ENCODE measurements at regions not wholly inside any gene's neighbourhood (a gene's known extent, or its start where the extent isn't known, plus 50 kb on each side); places are given as distances from the start of the nearest gene placed in this dataset.

DNA sequence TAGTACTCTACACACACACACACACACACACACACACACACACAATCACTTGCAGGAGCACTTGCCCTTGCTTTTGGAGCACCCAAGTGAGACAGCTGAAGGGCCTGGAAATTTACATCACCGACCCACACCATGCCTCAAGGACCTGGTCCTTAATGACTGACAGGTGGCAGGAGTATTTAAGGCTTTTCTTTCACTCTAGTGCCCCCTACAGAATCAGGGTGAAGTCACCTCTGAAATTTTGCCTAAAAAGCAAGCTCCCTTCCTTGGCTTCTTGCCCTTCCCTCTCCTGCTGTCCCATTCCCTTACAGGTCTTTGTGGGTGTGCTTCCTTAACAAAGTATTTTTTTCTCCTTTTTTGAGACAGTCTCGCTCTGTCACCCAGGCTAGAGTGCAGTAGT, 353.5 kb upstream of the IRAK1BP1 start:
- Histone ChIP-seq H3K27me3 (ENCODE audit: control insufficient read depth in 2 of 2, insufficient read depth in 2 of 2, low read length in 2 of 2) (no peaks in the 10 kb centered on the region), H3K36me3 (ENCODE audit: control insufficient read depth, insufficient read depth, low read length) (no peaks in the 10 kb centered on the region), H3K4me3 (no peak overlapping the region), H2AFZ (ENCODE audit: low read depth, low read length) (no peak overlapping the region), H3K9me1 (ENCODE audit: control insufficient read depth, insufficient read depth, low read length) (no peaks in the 10 kb centered on the region), H3K27ac (ENCODE audit: extremely low read depth, low read depth, low read length) (no peak overlapping the region), H3K4me1 (replicated peaks in 1 of 2; ENCODE audit: control insufficient read depth in 2 of 2, insufficient read depth in 2 of 2, low read length in 2 of 2) (no peaks in the 10 kb centered on the region), H3K9ac (ENCODE audit: insufficient read depth in 1 of 2, low read depth in 2 of 2, low read length in 2 of 2) (no peak overlapping the region), H3K4me2 (ENCODE audit: insufficient read depth, low read length) (no peak overlapping the region), H4K20me1 (replicated peaks; ENCODE audit: control insufficient read depth, insufficient read depth, low read length) (no peaks in the 10 kb centered on the region), H3K79me2 (ENCODE audit: control insufficient read depth, insufficient read depth, low read length) (no peaks in the 10 kb centered on the region), H3K9me3 (replicated peaks; ENCODE audit: control insufficient read depth, insufficient read depth, low read depth, low read length) (no peaks in the 10 kb centered on the region)
- BruUV-seq (replicated peaks): no TSS peak
- intact Hi-C loops (cut with micrococcal nuclease): no loop called here
- TF ChIP-seq NFIC (IDR thresholded peaks at IDR 0.05) (peak; percentile 62; the same call in 1 of the 2 replicates), YY1 (IDR thresholded peaks at IDR 0.05; ENCODE audit: borderline replicate concordance in 1 of 3, control insufficient read depth in 1 of 3, extremely low read depth in 1 of 3, insufficient read depth in 3 of 3, insufficient read length in 1 of 3, insufficient replicate concordance in 2 of 3, low read depth in 1 of 3, low read length in 2 of 3) (no peak)
- 0% methylated on average over 2 of the region's 2 CpGs for WGBS (ENCODE audit: insufficient coverage, low coverage, missing lambda C conversion rate)
- DNase-seq (ENCODE audit: extremely low read depth in 1 of 4, low spot score in 3 of 4) (peak in 1 of 4 experiments; percentile 0), FAIRE-seq (no peak), ATAC-seq (no peak)
- POLR2A ChIA-PET: no interaction called here
- CTCF ChIA-PET (ENCODE audit: low intra/inter-chr PET ratio): no interaction called here
- in situ Hi-C loops (cut with MboI): no loop called here

DNA sequence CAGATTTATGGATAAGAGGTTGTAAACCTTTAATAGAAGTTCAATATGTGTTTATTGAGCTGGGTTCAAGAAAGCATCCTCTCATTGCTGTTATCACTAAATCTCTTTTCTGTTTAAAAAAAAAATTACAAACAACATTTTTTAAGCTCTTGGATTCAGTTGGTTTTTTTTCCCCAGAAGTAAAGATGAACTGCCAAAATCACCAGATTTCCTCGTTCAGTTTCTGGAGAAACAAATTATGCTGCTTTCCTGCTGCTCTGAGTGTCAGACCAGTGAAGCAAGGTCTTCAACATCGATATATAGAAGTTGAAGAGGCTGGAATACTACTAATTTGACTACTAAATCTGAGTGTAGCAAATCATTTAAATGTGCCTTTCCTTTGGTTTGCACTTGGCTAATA, 352.1 kb upstream of the IRAK1BP1 start:
- ChIA-PET CTCF (ENCODE audit: low intra/inter-chr PET ratio) (no interaction called here), POLR2A (no interaction called here)
- Histone ChIP-seq H3K9me3 (replicated peaks; ENCODE audit: control insufficient read depth, insufficient read depth, low read depth, low read length) (no peaks in the 10 kb centered on the region), H4K20me1 (replicated peaks; ENCODE audit: control insufficient read depth, insufficient read depth, low read length) (no peaks in the 10 kb centered on the region), H3K4me1 (replicated peaks in 1 of 2; ENCODE audit: control insufficient read depth in 2 of 2, insufficient read depth in 2 of 2, low read length in 2 of 2) (no peaks in the 10 kb centered on the region), H2AFZ (ENCODE audit: low read depth, low read length) (no peak overlapping the region), H3K4me3 (no peak overlapping the region), H3K36me3 (ENCODE audit: control insufficient read depth, insufficient read depth, low read length) (no peaks in the 10 kb centered on the region), H3K79me2 (ENCODE audit: control insufficient read depth, insufficient read depth, low read length) (no peaks in the 10 kb centered on the region), H3K4me2 (ENCODE audit: insufficient read depth, low read length) (no peak overlapping the region), H3K27me3 (ENCODE audit: control insufficient read depth in 2 of 2, insufficient read depth in 2 of 2, low read length in 2 of 2) (no peaks in the 10 kb centered on the region), H3K9ac (ENCODE audit: insufficient read depth in 1 of 2, low read depth in 2 of 2, low read length in 2 of 2) (no peak overlapping the region), H3K9me1 (ENCODE audit: control insufficient read depth, insufficient read depth, low read length) (no peaks in the 10 kb centered on the region), H3K27ac (ENCODE audit: extremely low read depth, low read depth, low read length) (no peak overlapping the region)
- no TSS peak for BruUV-seq (replicated peaks)
- intact Hi-C loops (cut with micrococcal nuclease): no loop called here
- WGBS (ENCODE audit: insufficient coverage, low coverage, missing lambda C conversion rate): 0% methylated on average over 2 of the region's 2 CpGs
- DNase-seq (ENCODE audit: extremely low read depth in 1 of 4, low spot score in 3 of 4): no peak
- no peak for FAIRE-seq
- in situ Hi-C loops (cut with MboI): no loop called here
- no peak for ATAC-seq
- TF ChIP-seq NFE2 (IDR thresholded peaks at IDR 0.05; ENCODE audit: low read depth) (no peak), PHF20 (IDR thresholded peaks at IDR 0.05; ENCODE audit: partially characterized antibody) (no peak), RBM22 (IDR thresholded peaks at IDR 0.05; ENCODE audit: low read depth, low read length, poor library complexity, severe bottlenecking) (no peak), KHSRP (IDR thresholded peaks at IDR 0.05) (no peak), ZNF311 (CRISPR knock-in tag; IDR thresholded peaks at IDR 0.05) (no peak), NCOA2 (IDR thresholded peaks at IDR 0.05; ENCODE audit: partially characterized antibody in 2 of 2) (no peak), EGR1 (conservative IDR thresholded peaks at IDR 0.05) (no peak), TCF3 (CRISPR knock-in tag; IDR thresholded peaks at IDR 0.05) (no peak)
- TF ChIP-seq, protein P1, sequence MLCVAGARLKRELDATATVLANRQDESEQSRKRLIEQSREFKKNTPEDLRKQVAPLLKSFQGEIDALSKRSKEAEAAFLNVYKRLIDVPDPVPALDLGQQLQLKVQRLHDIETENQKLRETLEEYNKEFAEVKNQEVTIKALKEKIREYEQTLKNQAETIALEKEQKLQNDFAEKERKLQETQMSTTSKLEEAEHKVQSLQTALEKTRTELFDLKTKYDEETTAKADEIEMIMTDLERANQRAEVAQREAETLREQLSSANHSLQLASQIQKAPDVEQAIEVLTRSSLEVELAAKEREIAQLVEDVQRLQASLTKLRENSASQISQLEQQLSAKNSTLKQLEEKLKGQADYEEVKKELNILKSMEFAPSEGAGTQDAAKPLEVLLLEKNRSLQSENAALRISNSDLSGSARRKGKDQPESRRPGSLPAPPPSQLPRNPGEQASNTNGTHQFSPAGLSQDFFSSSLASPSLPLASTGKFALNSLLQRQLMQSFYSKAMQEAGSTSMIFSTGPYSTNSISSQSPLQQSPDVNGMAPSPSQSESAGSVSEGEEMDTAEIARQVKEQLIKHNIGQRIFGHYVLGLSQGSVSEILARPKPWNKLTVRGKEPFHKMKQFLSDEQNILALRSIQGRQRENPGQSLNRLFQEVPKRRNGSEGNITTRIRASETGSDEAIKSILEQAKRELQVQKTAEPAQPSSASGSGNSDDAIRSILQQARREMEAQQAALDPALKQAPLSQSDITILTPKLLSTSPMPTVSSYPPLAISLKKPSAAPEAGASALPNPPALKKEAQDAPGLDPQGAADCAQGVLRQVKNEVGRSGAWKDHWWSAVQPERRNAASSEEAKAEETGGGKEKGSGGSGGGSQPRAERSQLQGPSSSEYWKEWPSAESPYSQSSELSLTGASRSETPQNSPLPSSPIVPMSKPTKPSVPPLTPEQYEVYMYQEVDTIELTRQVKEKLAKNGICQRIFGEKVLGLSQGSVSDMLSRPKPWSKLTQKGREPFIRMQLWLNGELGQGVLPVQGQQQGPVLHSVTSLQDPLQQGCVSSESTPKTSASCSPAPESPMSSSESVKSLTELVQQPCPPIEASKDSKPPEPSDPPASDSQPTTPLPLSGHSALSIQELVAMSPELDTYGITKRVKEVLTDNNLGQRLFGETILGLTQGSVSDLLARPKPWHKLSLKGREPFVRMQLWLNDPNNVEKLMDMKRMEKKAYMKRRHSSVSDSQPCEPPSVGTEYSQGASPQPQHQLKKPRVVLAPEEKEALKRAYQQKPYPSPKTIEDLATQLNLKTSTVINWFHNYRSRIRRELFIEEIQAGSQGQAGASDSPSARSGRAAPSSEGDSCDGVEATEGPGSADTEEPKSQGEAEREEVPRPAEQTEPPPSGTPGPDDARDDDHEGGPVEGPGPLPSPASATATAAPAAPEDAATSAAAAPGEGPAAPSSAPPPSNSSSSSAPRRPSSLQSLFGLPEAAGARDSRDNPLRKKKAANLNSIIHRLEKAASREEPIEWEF (CRISPR knock-in tag; IDR thresholded peaks at IDR 0.05): no peak
- TF ChIP-seq, protein P2, sequence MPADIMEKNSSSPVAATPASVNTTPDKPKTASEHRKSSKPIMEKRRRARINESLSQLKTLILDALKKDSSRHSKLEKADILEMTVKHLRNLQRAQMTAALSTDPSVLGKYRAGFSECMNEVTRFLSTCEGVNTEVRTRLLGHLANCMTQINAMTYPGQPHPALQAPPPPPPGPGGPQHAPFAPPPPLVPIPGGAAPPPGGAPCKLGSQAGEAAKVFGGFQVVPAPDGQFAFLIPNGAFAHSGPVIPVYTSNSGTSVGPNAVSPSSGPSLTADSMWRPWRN (IDR thresholded peaks at IDR 0.05; ENCODE audit: low read depth): no peak

Measured in K562 (cell line).